Uterus (tissue), 3 donors: ENCODE measurements at regions not wholly inside any gene's neighbourhood (a gene's known extent, or its start where the extent isn't known, plus 50 kb on each side); places are given as distances from the start of the nearest gene placed in this dataset.

Experiments
- DNase-seq, 2 donors: peaks; one replicate each; pipeline ENCODE4 v3.0.0-alpha.2; 2019 to 2020
- H3K27ac ChIP-seq, 2 donors: fragments of 200-600 bp; sonication (generic); 1 replicate in 1 of 2; 2 replicates in 1 of 2; pipeline ENCODE4 v1.5.1; 2016 to 2018
- H3K27me3 ChIP-seq, 2 donors: fragments of 200-600 bp; sonication (generic); one replicate each; pipeline ENCODE4 v1.5.1; 2018 to 2019; ENCODE audit warnings: control low read depth in 1 of 2
- H3K36me3 ChIP-seq, 2 donors: fragments of 200-600 bp; sonication (generic); one replicate each; pipeline ENCODE4 v1.5.1; 2019; ENCODE audit warnings: control low read depth in 1 of 2
- H3K4me1 ChIP-seq, 2 donors: fragments of 200-600 bp; sonication (generic); one replicate each; pipeline ENCODE4 v1.5.1; 2018 to 2019; ENCODE audit warnings: control low read depth in 1 of 2
- H3K4me3 ChIP-seq, 2 donors: fragments of 200-600 bp; sonication (generic); 1 replicate in 1 of 2; 2 replicates in 1 of 2; pipeline ENCODE4 v1.5.1; 2018 to 2019; ENCODE audit warnings: mild to moderate bottlenecking in 1 of 2
- H3K9me3 ChIP-seq, 2 donors: fragments of 200-600 bp; sonication (generic); one replicate each; pipeline ENCODE4 v1.5.1; 2019; ENCODE audit warnings: control low read depth in 1 of 2
- POLR2A ChIP-seq, 2 donors: fragments of 450-650 bp; IDR thresholded peaks; one replicate each; pipeline ENCODE4 v1.6.1; 2016; ENCODE audit warnings: antibody characterized with exemption in 2 of 2, mild to moderate bottlenecking in 1 of 2, moderate library complexity in 1 of 2
- intact Hi-C: fragments of 100-400 bp; cut with DNase I; formaldehyde crosslinking; loops from one replicate; pipeline ENCODE4 v1.15.1; 2023; ENCODE audit warnings: low total_unique reads
- TF ChIP-seq, protein P1 (sequence below), 4 experiments: fragments of 200-600 bp in 2 of 4; fragments of 450-650 bp in 2 of 4; sonication (generic) in 2 of 4; IDR thresholded peaks; one replicate each; pipeline ENCODE4 v1.5.1; 2016 to 2019; ENCODE audit warnings: antibody characterized with exemption in 4 of 4, mild to moderate bottlenecking in 2 of 4, moderate library complexity in 1 of 4
- donor health status: DM: yes; HTN: yes; CAD: no.

DNA sequence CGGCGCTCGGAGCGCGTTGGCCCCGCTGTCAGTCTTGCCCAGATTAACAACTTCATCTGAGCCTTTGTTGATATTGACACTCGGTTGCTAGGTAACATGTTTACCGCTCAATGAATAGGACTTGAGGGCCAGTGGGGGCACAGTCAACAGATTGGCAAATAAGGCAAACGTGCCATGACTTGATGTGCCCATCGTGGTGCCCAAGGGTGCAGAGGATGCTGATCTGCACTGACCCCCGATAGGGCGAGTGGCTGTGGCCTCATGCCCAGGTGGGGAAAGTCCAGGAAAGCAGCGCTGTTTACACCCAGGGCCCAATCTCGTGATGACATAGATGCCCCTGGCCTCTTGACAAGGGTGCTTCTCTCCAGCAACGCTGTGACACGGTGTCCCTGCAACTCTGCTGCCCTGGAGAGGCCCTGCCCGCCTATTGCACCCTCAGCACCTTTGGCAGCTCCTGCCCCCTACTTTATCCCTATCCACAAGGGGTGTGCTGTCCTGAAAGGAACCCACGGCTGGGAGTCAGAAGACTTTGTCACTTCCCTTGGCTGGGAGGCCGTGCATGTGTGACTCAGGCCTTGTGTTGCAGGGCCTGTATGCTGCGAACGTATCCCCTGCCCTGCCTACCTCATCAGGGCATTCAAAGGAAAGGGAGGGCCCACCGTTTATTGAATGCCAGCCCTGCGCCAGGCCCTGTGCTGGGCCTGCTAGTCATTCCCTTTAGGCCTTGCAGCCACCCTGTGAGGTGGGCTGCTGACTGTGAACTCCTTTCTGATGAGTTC lies 158.0 kb downstream of the INHBB start:
- H3K27me3 ChIP-seq, result no peaks in the 10 kb centered on the region
- H3K36me3 ChIP-seq, result no peaks in the 10 kb centered on the region
- no peak overlapping the region for H3K4me3 ChIP-seq
- no peaks in the 10 kb centered on the region for H3K9me3 ChIP-seq
- intact Hi-C loops, result loop anchor here (10.0 kb wide), 1 partner anchor 159 kb away; the partner anchor contains the start of gene INHBB
- TF ChIP-seq POLR2A (IDR thresholded peaks at IDR 0.05), result no peak
- TF ChIP-seq, protein P1, sequence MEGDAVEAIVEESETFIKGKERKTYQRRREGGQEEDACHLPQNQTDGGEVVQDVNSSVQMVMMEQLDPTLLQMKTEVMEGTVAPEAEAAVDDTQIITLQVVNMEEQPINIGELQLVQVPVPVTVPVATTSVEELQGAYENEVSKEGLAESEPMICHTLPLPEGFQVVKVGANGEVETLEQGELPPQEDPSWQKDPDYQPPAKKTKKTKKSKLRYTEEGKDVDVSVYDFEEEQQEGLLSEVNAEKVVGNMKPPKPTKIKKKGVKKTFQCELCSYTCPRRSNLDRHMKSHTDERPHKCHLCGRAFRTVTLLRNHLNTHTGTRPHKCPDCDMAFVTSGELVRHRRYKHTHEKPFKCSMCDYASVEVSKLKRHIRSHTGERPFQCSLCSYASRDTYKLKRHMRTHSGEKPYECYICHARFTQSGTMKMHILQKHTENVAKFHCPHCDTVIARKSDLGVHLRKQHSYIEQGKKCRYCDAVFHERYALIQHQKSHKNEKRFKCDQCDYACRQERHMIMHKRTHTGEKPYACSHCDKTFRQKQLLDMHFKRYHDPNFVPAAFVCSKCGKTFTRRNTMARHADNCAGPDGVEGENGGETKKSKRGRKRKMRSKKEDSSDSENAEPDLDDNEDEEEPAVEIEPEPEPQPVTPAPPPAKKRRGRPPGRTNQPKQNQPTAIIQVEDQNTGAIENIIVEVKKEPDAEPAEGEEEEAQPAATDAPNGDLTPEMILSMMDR (IDR thresholded peaks at IDR 0.05), result no peak
- DNase-seq, result no peak
- H3K4me1 ChIP-seq, result no peaks in the 10 kb centered on the region
- H3K27ac ChIP-seq, result no peak overlapping the region

DNA sequence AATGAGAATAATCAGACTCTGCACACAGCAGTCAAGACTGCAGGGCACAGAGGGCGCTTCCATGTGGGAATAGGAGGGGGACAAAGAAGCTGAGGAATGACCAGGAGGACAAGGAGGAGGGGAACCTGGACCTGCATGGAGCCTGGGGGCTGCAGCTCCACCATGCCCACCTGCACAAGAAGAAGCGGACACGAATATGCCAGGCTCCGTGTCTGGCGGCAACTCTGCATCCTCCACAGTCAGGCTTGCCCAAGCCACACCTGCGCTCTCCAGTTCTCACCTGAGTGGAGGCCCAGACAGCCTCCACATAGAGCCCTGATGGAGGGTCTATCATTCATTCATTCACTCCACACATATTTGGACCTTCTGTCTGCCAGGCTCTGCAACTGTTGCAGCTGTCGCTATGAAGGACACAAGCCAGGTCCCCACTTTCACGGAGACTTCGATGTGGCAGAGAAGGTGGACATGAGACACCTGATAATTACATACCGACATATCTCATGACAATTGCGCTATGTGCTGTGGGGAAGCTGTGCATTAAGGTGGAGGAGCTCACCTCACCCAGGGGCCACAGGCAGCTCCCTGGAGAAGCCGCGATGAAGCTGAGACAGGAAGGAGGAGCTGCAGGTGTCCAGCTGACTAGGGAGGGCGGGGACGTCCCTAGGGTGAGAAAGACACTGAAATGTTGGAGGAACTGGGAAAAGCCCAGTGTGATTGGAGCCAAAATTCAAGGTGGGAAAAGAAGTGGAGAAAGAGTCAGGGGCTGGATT lies 159.2 kb downstream of the INHBB start:
- TF ChIP-seq, protein P1 (IDR thresholded peaks at IDR 0.05), result no peak
- no peak for TF ChIP-seq POLR2A (IDR thresholded peaks at IDR 0.05)
- intact Hi-C loops, result loop anchor here (10.0 kb wide), 1 partner anchor 160 kb away; the partner anchor contains the start of gene INHBB

DNA sequence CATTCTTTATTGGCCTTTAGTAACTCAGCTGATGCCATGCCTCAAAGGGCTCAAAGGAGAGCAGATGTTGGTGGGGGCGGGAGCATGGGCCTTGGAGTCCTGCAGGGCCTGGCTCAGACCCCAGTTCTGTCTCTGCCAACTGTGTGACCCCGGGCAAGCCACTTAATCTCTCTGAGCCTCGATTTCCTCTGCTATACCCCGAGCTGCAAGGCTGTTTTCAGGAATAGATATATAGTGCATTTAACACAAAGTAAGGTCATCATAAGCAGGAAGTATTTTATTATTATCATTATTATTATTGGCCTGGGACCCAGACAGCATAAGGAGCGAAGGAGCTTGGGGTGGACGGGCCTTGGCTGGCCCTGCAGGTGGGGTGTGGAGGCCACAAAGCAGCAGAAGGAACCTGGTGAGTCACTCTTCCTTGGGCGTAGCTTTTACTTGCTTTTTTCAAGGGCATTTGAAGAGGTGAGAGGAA lies 162.7 kb downstream of the INHBB start:
- intact Hi-C loops, result loop anchor here (10.0 kb wide), 1 partner anchor 164 kb away; the partner anchor contains the start of gene INHBB
- TF ChIP-seq POLR2A (IDR thresholded peaks at IDR 0.05), result no peak
- TF ChIP-seq, protein P1 (IDR thresholded peaks at IDR 0.05), result no peak
- H3K27me3 ChIP-seq, result no peaks in the 10 kb centered on the region
- no peaks in the 10 kb centered on the region for H3K36me3 ChIP-seq
- H3K27ac ChIP-seq, result no peak overlapping the region
- DNase-seq, result peak in 1 of 2 donors; percentile 39
- H3K9me3 ChIP-seq, result no peaks in the 10 kb centered on the region
- H3K4me1 ChIP-seq, result no peaks in the 10 kb centered on the region
- H3K4me3 ChIP-seq, result no peak overlapping the region

More for the DNA sequence above, 159.2 kb downstream of the INHBB start:
- Histone ChIP-seq H3K27me3 (no peaks in the 10 kb centered on the region), H3K4me1 (no peaks in the 10 kb centered on the region), H3K36me3 (no peaks in the 10 kb centered on the region), H3K4me3 (no peak overlapping the region), H3K27ac (no peak overlapping the region), H3K9me3 (no peaks in the 10 kb centered on the region)
- no peak for DNase-seq

DNA sequence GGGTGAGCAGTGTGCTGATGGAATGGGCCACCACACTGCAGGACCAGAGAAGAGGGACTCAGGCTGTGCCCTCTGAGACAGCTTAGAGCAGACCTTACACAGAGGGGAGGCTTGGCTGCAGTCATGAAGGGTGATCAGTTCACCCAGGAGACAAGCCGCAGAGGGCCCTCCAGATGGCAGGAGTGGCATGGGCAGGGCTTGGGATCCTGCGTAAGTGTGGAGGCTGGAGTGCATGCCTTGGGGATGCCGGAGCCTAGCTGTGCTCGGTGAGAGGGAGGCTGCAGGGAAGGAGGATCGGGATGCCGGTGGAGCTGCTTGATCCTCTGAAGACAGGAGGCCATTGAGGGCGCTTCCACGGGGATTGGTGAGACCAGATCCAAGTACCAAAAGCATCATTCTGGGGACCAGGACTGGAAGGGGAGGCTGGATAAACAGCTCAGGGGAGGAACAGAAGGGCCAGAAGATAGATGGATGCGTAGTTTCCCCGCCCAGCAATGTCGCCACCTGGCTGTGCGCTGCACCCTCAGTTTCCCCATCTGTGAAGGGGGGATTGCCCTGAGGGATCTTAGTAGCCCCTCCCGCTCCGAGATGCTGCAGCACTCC lies 163.4 kb downstream of the INHBB start:
- no peak overlapping the region for H3K4me3 ChIP-seq
- H3K9me3 ChIP-seq, result no peaks in the 10 kb centered on the region
- no peaks in the 10 kb centered on the region for H3K4me1 ChIP-seq
- no peaks in the 10 kb centered on the region for H3K27me3 ChIP-seq
- H3K36me3 ChIP-seq, result no peaks in the 10 kb centered on the region
- intact Hi-C loops, result loop anchor here (10.0 kb wide), 1 partner anchor 165 kb away; the partner anchor contains the start of gene INHBB
- TF ChIP-seq, protein P1 (IDR thresholded peaks at IDR 0.05), result no peak
- no peak for TF ChIP-seq POLR2A (IDR thresholded peaks at IDR 0.05)
- DNase-seq, result no peak
- no peak overlapping the region for H3K27ac ChIP-seq
